Activated CD4-positive, CD25-positive, alpha-beta regulatory T cell treated with anti-CD3 and anti-CD28 coated beads, Interleukin-2, amount 50 U/mL, for 24 hours (primary cell): ENCODE measurements at regions not wholly inside any gene's neighbourhood (a gene's known extent, or its start where the extent isn't known, plus 50 kb on each side); places are given as distances from the start of the nearest gene placed in this dataset.
"Not testable (repeated sequence)": the region's sequence is repeated elsewhere in the genome, so short reads cannot be mapped to it uniquely, and the experiment has no call there.

Experiments used
- ATAC-seq, 2 donors: fragments of 150-1000 bp; cut with Tn5 transposase; one replicate each; pipeline ENCODE4 v1.10.0; 2021; ENCODE audit warnings: mild to moderate bottlenecking in 1 of 2, moderate library complexity in 1 of 2

DNA sequence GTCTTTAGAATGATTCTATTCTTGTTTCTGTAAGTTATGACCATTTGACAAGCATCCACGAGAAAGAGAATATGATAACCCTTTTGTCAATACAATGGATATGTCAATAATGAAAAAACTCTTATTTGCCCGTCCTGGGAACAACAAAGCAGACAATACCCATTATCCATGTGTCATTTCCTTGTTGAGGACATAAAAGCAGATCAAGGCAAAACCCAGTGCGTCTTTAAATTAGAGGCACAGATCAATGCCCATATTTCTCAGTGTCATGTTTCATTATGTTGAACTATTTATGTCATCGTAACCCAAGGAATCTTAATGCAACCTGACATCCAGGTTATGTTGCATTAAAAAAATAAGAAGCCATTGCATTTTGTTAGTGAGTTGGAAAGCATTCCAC, 365.0 kb upstream of the CELF4 start:
- no peak for ATAC-seq

DNA sequence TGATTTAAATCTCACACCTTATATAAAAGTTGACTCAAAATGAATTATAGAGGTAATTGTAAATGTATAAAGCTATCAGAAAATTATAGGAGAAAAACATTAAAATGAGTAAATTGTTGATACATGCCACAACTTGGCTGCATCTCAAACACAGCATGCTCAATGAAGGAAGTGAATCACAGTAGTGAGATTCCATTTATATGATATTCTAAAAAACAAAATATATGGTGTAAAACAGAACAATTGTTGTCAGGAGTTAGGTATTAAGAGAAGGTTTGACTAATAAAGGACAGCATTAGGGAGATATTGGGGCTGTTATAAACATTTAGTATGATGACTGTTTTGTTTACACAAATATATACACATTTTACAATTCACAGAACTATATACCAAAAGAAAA, 356.6 kb upstream of the CELF4 start:
- ATAC-seq, result no peak

DNA sequence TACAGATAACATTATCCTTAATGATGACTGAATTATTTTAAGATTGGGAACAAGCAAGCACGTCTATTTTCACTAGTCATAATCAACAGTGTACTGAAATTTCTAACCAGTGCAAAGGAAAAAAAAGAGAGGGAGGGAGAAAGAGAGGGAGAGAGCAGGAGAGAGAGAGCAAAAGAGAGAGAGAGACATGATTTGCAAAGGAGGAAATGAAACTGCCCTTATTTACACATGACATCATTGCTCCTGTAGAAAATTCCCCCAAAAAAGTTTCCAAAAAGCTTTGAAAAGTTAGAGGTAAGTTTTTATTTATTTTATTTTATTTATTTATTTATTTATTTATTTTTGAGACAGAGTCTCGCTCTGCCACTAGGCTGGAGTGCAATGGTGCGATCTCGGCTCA, 355.3 kb upstream of the CELF4 start:
- ATAC-seq, result no peak

DNA sequence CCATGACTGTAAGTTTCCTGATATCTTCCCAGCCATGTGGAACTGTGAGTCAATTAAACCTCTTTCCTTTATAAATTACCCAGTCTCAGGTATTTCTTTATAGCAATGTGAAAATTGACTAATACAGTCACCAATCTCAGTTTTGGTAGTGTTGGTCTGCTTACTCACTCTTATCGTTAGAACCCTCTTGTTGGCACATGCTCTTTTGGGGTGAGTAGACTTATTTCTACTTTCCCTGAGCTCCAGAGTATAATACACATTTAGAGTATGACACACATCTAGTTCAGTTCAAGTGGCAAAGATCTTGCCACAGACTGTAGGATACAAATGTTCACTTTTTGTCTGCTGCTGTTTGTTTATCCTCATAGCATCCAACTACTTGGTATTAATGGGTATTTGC, 347.5 kb upstream of the CELF4 start:
- no peak for ATAC-seq

DNA sequence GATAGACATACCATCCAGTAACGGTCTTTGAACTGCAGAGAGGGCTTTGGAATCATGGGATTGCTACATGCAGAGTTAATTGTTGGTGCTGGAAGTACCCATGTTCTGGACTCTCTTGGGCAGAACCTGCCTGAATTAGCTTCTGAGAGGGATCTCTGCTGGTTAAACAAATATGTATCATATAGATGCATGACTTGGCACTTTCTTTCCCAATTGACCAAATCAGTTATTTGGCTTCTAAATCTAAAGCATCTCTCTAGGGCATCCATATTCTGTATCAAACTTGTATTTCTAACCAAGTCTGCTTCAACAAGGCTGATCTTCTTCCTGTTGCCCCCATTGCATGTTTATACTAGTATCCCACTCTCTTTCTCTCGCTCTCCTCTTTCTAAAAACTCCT, 336.7 kb upstream of the CELF4 start:
- no peak for ATAC-seq

DNA sequence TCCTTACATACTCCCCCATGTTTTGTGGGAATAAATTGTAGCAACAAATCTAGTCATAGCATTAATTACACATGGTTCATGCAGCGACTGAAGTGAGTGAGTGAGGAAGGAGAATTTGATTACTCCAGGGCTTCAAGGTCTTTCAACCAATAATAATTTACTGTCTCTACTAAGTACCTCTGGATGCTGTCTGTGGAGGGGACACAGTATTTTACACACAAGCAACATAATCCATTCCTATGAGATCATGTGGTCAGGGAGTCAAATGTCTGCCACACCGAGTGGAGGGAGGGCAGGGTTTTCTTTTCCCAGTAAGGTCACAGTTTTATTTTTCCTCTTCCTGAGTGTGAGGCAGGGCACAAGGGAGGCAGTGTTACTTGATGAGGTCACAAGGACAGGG, 334.7 kb upstream of the CELF4 start:
- no peak for ATAC-seq

DNA sequence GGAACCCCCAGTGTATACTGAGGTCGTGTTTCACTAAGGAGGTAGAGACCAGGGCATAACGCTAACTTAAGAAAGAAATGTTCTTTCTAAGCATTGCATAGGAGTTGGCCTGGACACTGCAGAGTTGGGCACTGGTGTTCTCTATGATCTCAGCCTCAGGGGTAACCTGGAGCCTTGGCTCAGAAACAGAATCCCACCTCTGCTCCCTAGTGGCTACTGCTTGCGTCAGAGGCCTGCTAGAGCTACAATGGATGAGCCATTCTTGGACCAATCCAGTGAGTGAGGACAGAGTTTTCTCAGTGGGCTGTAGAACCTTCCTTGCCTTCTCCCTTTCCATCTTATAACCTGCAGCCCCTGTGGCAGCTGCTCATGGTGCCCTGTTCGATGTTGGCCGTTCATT, 324.4 kb upstream of the CELF4 start:
- ATAC-seq, result no peak

DNA sequence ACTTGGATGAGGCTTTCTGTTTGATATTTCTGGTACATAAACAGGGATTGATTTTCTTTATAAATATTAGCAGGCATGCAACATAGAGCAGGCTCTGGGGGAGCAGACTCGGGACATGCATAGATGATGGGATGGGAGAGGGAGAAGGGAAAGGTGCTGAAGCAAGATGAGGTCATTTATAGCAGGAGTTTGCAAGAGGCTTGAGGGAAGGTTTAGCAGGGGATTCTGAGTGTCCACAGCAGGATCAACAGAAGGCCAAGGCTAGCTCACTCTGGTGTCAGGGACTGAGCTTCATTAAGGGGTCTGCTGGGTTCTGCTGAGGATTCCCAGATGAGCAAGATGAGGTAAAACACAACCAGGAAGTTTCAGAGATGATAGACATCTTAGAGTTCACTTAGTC, 309.1 kb upstream of the CELF4 start:
- ATAC-seq, result no peak

DNA sequence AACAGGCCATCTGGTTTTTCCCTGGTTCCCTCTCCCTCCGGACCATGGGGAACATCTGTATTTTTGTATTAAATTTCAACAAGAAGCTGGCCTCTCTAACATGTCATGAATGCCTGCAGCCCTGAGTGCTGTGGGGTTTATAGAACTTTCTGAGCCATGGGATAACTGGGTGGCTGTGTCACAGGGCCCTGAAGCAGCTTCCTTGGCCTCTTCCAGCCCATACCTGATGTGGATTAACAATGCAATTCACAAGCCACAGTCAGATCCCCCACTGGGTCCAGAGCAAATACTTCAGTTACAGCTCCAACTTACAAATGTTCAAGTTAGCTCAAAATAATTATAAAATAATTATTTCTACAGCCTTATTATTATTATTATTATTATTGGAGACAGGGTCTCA, 307.8 kb upstream of the CELF4 start:
- ATAC-seq, result no peak

DNA sequence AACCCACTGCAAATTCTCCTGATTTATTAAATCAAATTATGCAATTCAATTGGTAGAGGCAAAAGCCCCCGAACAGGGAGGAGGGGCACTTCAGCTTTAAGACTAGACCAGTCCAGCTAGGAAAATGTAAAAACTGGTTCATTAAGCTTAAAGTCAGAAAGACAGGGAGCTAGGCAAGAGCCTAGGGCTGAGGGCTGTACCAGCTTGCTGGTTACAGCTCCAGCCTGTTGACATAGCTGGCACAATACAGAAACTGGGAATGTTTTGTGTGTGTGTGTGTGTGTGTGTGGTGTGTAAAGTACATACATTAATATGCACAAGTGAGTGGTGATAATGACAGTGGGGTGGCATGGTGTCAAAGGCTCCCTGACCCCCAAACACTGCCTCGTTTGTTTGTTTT, 307.0 kb upstream of the CELF4 start:
- no peak for ATAC-seq

DNA sequence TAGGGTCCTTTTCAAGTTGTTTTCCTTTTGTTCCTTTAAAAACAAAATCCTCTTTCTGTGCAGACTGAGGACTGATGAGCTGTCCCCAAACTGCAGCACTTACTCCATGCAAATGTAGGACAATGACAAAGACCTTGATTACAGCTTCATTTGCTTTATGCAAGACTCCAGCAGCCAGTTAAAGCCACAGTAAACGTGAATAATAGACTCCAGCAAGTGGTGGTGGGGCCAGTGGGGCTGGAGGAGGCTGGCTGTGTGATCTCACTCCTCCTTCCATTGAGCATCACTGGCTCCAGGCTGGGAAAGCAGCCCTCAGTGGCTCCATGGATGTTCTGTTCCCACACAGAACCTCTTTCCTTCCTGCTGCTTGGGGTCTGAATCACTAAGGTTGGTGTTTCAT, 306.0 kb upstream of the CELF4 start:
- no peak for ATAC-seq

DNA sequence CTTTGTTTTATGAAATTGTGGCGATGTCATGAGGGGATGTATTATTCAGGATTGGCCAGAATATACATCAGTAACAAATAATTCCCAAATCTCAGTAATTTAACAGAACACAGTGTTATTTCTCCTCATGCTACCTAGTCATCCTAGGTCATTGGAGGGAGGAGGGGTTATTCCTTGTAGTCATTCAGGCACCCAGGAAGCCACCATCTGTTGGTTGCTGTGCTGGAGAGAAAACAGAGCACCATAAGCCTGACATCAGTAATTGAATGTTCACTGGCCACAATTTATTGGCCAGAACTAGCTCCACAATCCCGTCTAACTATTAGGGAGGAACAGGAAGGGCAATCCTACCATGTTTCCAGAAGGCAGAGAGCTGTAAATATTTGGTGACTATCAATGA, 303.5 kb upstream of the CELF4 start:
- no peak for ATAC-seq

DNA sequence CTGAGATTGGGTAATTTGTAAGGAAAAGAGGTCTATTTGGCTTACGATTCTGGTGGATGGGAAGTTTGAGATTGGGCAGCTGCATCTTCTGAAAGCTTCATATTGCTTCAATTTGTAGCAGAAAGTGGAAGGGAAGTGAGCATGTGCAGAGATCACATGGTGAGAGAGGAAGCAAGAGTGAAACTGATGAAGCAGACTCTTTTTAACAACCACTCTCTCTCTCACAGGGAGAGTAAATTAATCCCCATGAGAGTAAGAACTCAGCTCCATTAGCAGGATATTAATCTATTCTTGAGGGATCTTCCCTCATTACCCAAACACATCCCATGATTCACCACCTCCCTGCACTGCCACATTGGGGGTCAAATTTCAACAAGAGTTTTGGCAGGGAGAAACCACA, 298.5 kb upstream of the CELF4 start:
- ATAC-seq, result no peak

DNA sequence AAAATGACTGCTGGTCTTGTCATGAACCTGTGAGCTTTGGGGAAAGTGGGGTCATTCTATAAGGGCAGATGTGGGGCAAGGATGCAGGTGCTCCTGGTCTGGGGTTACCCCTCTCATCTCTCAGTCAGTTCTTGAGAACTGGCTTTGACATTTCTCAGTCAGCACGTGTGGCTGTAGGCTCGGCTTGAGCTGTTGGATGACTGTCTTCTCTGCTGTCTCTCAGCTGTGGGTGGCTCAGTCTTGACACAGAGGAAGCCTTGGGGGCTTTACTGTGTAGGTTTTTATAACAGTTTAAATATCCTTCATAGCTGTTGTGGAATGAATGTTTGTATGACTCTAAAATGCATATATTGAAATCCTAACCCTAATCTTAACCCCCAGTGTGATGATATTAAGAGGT, 296.4 kb upstream of the CELF4 start:
- no peak for ATAC-seq

DNA sequence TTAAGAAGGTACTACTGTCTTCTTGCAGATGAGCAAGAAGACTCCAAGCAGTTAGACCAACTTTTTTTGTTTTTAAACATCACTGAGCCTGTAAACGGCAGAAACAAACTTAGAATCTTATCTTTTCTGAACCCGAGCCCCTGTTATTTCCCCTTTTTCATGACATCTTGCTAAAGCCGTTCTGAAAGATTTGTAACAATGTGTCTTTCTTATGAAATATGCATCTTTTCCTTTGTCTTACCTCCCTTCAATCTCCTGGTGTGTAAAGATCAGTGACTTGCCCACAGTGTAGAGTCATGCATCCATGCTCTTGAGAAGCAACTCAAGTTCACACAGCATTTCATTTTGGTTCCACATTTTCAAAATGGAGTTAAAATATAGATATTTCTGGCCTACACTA, 288.8 kb upstream of the CELF4 start:
- no peak for ATAC-seq

DNA sequence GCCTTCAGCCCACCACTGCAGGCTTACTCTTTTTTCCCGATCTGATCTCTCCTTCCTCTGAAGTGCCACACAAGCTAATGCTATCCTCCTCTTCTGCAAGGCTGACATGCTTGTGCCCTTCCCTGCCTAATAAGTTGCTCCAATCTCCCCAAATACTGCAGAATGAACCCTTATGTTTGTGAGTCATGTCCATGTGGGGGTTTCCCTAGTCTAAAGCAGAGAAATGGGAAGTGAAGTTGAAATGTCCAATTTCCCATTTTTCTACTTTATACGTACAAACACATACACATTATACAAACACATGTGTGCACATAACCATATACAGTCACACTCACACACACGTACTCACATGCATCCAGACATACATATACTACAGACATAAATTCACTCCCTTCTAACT, 288.1 kb upstream of the CELF4 start:
- ATAC-seq, result no peak

DNA sequence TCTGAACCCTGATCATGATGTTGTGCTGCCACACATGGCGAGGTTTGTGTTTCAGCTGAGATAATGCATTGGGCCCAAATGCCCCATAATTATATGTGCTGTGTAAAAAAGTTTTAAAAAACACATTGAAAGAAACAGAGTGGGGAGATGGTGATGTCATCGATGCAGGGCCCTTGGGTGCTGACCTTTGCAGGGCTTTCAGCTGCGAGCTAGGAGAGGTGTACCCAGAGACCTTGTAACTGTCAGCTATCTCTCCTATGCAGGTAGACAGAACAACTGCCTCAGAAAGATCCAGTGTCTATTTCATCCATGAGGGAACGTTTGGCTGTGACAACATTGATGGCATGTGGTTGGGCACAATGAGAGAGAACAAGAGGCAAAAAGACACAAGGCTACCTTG, 286.9 kb upstream of the CELF4 start:
- no peak for ATAC-seq

DNA sequence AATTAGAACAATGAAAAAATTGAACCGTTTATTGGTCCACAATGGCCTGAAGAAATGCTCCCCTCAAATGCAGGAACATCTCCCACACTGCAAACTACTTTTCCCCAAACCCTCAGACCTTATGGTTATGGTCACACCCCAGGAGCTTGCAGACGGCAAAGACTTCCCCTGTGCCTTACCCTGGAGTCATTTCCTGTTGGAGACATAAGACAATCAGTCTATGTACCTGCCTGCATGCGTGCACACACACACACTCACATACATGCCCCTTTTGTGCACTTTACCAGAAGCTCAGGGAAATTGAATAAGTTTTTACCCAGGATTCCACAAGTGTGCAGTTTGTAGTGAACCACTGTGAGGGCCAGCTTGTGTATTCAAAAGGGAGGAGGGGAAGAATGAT, 281.9 kb upstream of the CELF4 start:
- ATAC-seq, result no peak

DNA sequence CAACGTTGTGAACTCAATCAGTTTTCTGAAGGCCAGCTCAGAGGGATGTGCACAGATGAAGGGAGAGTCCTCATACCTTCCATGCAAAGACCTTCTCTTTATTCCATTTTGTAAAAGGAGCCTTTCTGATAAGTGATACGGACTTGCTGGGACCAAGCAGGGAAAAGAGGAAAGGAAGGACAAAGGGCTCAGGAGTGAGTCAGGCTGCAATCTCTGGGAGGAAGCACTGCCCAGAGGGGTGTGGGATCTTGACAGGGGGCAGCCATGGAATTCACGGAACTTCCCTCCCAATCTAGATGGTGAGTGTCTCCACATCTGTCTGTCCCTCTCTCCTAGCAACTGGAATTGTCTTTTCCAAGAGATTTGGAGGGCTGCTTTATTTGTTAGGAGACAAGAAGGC, 281.4 kb upstream of the CELF4 start:
- ATAC-seq, result no peak

DNA sequence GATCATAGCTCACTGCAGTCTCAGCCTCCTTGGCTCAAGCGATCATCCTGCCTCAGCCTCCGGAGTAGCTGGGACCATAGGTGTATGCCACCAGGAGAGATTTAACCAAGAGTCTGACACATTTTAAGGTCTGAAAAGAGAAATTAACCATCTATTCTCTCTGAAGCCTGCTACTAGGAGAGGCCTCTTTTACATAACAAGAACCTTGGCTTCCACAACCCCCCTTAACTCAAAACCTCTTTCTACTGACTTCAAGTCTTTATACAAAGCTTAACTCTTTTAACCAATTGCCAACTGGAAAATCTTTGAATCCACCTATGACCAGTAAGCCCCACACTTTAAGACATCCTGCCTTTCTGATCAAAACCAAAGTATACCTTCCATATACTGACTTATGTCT, 279.9 kb upstream of the CELF4 start:
- no peak for ATAC-seq

DNA sequence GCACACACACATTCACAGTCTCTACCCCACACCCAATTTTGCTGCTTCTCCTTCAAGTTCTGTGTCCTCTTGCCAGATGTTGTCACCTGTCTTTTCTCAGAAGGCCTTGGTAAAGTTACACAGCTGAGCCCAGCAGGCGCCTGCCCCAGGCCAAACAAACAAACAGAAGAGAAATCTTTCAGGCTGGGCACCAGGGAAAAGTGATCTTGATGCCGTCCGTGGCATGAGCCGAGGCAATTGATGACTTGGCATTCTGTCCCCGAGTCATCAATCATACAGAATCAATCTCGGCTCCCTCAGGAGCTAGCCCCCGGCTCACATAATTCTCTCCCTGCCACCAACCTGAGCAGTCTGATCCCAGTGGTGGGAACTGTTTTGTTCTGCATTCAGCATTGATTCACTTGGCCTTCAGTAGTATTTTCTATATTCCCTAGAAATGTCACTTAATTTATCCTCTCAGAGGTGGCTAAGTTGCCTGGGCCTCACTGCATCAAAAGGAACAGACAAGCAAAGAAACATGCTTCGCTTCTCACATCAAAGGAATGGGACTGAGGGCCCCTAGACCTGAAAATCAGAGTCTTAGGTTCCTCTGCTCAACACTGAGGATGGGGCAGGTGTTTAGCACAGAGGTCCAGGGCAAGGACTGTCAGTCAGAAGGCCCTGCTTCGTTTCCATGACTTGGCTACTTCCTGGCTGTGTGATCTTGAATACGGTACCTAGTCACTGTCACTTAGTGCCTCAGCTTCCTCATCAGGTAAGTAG, 278.8 kb upstream of the CELF4 start:
- no peak for ATAC-seq

DNA sequence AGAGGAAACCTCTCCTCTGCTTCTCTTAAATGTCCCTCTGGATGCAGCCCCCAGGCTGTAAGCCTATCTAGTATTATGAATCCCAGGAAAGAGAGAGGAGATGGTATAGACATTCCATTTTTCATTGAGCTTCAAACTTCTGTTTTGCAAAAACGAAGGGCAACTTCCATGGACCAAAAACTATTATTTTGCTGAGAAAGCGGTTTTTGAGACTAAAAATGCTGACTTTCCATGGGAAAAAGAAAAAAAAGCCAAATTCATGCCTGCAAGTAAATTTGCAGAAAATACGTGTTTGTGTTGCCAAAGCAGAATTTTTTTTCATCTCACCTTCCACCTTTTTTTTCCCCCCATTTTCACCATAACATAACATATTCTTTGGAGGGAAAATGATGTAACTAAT, 272.5 kb upstream of the CELF4 start:
- no peak for ATAC-seq

DNA sequence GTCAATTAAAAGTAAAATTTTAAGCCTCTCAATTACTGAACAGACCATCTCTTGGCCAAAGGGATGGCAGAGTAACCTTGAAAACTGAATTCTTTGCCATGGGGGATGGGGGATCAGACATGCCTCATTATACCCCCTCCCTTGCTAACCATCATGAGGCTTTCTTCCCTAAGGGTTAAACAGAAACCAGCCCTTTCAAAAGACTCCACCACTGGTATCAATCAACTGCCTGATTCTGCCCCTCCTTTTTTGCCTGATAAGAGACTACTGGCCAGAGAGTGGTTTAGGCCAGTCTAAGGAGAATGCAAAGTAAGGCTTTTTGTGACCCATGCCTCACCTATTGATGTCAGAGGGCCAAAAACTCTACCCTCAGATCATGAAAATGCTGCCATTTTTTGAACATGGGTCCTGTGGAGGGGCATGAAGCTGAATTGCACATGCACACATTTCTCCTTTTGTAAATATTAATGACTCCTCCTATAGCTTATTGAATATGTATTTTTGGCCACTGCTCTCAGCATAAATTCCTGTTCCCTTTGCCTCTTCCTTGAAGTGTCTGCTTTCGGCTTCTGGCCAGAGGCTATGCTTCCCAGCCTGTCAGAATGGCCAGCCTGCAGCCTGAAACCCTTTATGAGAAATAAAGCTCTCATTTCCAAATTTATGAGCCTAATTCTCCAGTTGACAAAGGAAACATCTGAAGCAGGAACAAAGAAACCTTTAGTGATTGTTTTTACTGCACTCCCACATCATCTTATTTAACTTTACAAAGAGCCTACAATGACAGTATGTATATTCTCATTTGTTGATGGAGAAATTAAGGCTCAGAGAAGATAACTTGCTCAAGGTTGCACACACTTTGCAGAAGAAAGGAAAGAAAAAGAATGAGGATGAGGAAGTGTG, 270.7 kb upstream of the CELF4 start:
- ATAC-seq, result no peak

DNA sequence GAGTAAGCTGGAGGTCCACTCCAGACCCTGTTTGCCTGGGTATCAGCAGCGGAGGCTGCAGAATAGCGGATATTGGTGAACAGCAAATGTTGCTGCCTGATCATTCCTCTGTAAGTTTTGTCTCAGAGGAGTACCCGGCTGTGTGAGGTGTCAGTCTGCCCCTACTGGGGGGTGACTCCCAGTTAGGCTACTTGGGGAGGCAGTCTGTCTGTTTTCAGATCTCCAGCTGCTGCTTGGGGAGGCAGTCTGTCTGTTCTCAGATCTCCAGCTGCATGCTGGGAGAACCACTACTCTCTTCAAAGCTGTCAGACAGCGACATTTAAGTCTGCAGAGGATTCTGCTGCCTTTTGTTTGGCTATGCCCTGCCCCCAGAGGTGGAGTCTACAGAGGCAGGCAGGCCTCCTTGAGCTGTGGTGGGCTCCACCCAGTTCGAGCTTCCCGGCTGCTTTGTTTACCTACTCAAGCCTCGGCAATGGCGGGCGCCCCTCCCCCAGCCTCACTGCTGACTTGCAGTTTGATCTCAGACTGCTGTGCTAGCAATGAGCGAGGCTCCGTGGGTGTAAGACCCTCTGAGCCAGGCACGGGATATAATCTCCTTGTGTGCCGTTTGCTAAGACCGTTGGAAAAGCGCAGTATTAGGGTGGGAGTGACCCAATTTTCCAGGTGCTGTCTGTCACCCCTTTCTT, 266.6 kb upstream of the CELF4 start:
- not testable (repeated sequence) for ATAC-seq
